Uterus (tissue), 2 donors: ENCODE measurements at regions not wholly inside any gene's neighbourhood (a gene's known extent, or its start where the extent isn't known, plus 50 kb on each side); places are given as distances from the start of the nearest gene placed in this dataset.

Experiments
- CTCF ChIP-seq, 4 experiments: fragments of 200-600 bp in 2 of 4; fragments of 450-650 bp in 2 of 4; sonication (generic) in 2 of 4; IDR thresholded peaks; one replicate each; pipeline ENCODE4 v1.5.1; 2016 to 2019; ENCODE audit warnings: antibody characterized with exemption in 4 of 4, mild to moderate bottlenecking in 2 of 4, moderate library complexity in 1 of 4
- POLR2A ChIP-seq, 2 donors: fragments of 450-650 bp; IDR thresholded peaks; one replicate each; pipeline ENCODE4 v1.6.1; 2016; ENCODE audit warnings: antibody characterized with exemption in 2 of 2, mild to moderate bottlenecking in 1 of 2, moderate library complexity in 1 of 2

GRCh38 chr2:137872577-137872976 lies 91.7 kb upstream of the HNMT start:
- no peak for TF ChIP-seq CTCF (IDR thresholded peaks at IDR 0.05)
- no peak for TF ChIP-seq POLR2A (IDR thresholded peaks at IDR 0.05)
